ENCODE measurements at regions not wholly inside any gene's neighbourhood (a gene's known extent, or its start where the extent isn't known, plus 50 kb on each side); places are given as distances from the start of the nearest gene placed in this dataset.

- no peaks in the 10 kb centered on the region for H3K79me2 ChIP-seq (ENCODE audit: insufficient read depth, low read length)
- no peak overlapping the region for H3K4me2 ChIP-seq (replicated peaks; ENCODE audit: extremely low read depth, low read length, poor library complexity, severe bottlenecking)
- no peak overlapping the region for H2AFZ ChIP-seq (ENCODE audit: insufficient read depth, low read depth, low read length, poor library complexity, severe bottlenecking)
- Mint-ChIP-seq H3K4me1 (no peaks in the 10 kb centered on the region), H3K9me3 (peaks cover 0 to 10% (median 5%) of the 10 kb centered on the region in 7 donors), H3K36me3 (no peaks in the 10 kb centered on the region), H3K27me3 (ENCODE audit: low read depth in 3 of 3) (peaks cover 0 to 2% (median 1%) of the 10 kb centered on the region in 3 donors), H3K27ac (no peak overlapping the region), H3K4me3 (no peak overlapping the region)
- no peaks in the 10 kb centered on the region for H3K36me3 ChIP-seq (replicated peaks in 1 of 2; ENCODE audit: control insufficient read depth in 1 of 2, insufficient read depth in 2 of 2, low read length in 2 of 2)
- intact Hi-C loops (cut with micrococcal nuclease): no loop called here
- no peak overlapping the region for H3K4me3 ChIP-seq (replicated peaks in 1 of 3; ENCODE audit: low read depth in 2 of 3, low read length in 3 of 3)
- no peak for DNase-seq
- H3K27me3 ChIP-seq (ENCODE audit: control insufficient read depth in 2 of 2, insufficient read depth in 2 of 2, low read length in 2 of 2): no peaks in the 10 kb centered on the region
- H3K9me3 ChIP-seq (replicated peaks in 1 of 2; ENCODE audit: control insufficient read depth in 1 of 2, insufficient read depth in 1 of 2, low read length in 2 of 2): no peaks in the 10 kb centered on the region
- no peak for TF ChIP-seq CTCF (IDR thresholded peaks at IDR 0.05)
- no peak overlapping the region for H3K9ac ChIP-seq (ENCODE audit: insufficient read depth, low read length, poor library complexity, severe bottlenecking)
- H3K27ac ChIP-seq (ENCODE audit: low read depth in 1 of 2, low read length in 2 of 2): no peak overlapping the region
- H3K4me1 ChIP-seq (ENCODE audit: control insufficient read depth in 1 of 2, insufficient read depth in 2 of 2, low read length in 2 of 2): no peaks in the 10 kb centered on the region
- no peaks in the 10 kb centered on the region for H4K20me1 ChIP-seq (ENCODE audit: insufficient read depth, low read length)
Measured at GRCh38 chr21:27286760-27287159, 319.9 kb upstream of the ADAMTS5 start.

GRCh38 chr21:27277110-27277509, 310.2 kb upstream of the ADAMTS5 start:
- Histone ChIP-seq H3K4me2 (replicated peaks; ENCODE audit: extremely low read depth, low read length, poor library complexity, severe bottlenecking) (no peak overlapping the region), H3K4me3 (replicated peaks in 1 of 3; ENCODE audit: low read depth in 2 of 3, low read length in 3 of 3) (no peak overlapping the region), H3K79me2 (ENCODE audit: insufficient read depth, low read length) (no peaks in the 10 kb centered on the region), H3K4me1 (ENCODE audit: control insufficient read depth in 1 of 2, insufficient read depth in 2 of 2, low read length in 2 of 2) (peaks cover 0 to 8% of the 10 kb centered on the region in 2 donors), H3K27ac (ENCODE audit: low read depth in 1 of 2, low read length in 2 of 2) (no peak overlapping the region), H3K36me3 (replicated peaks in 1 of 2; ENCODE audit: control insufficient read depth in 1 of 2, insufficient read depth in 2 of 2, low read length in 2 of 2) (no peaks in the 10 kb centered on the region), H3K9me3 (replicated peaks in 1 of 2; ENCODE audit: control insufficient read depth in 1 of 2, insufficient read depth in 1 of 2, low read length in 2 of 2) (peaks cover 4 to 6% of the 10 kb centered on the region in 2 donors), H3K27me3 (ENCODE audit: control insufficient read depth in 2 of 2, insufficient read depth in 2 of 2, low read length in 2 of 2) (no peaks in the 10 kb centered on the region), H3K9ac (ENCODE audit: insufficient read depth, low read length, poor library complexity, severe bottlenecking) (no peak overlapping the region), H2AFZ (ENCODE audit: insufficient read depth, low read depth, low read length, poor library complexity, severe bottlenecking) (no peak overlapping the region), H4K20me1 (ENCODE audit: insufficient read depth, low read length) (no peaks in the 10 kb centered on the region)
- Mint-ChIP-seq H3K4me1 (peaks cover 16% of the 10 kb centered on the region), H3K36me3 (no peaks in the 10 kb centered on the region), H3K9me3 (peaks cover 2 to 9% (median 7%) of the 10 kb centered on the region in 7 donors), H3K27ac (peak overlapping the region in 1 of 7 donors; percentile 12), H3K4me3 (no peak overlapping the region), H3K27me3 (ENCODE audit: low read depth in 3 of 3) (no peaks in the 10 kb centered on the region)
- TF ChIP-seq CTCF (IDR thresholded peaks at IDR 0.05): no peak
- intact Hi-C loops (cut with micrococcal nuclease): no loop called here
- DNase-seq: no peak
